ENCODE measurements at regions not wholly inside any gene's neighbourhood (a gene's known extent, or its start where the extent isn't known, plus 50 kb on each side); places are given as distances from the start of the nearest gene placed in this dataset.

DNA sequence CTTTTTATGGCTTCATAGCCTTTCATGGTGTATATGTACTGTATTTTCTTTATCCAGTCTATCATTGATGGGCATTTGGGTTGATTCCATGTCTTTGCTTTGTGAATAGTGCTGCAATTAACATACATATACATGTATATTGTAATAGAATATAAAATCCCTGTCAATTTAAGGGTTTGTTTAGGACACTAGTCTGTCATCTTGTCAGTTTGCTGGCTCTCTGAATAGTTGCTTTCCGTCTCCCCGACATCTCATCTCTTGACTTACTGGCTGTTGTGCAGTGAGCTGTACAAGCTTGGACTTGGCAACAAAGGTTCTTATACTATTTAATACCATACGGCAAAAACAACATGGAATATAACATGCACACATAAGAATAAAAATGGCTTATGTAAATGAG lies 1487.5 kb downstream of the LRRC4C start:
- Histone ChIP-seq H3K4me1 (ENCODE audit: insufficient read depth, low read length) (no peaks in the 10 kb centered on the region), H3K9me3 (ENCODE audit: control insufficient read depth, insufficient read depth, low read length) (no peaks in the 10 kb centered on the region), H3K36me3 (ENCODE audit: insufficient read depth, low read length) (no peaks in the 10 kb centered on the region), H3K9ac (ENCODE audit: low read depth, low read length) (no peak overlapping the region)

DNA sequence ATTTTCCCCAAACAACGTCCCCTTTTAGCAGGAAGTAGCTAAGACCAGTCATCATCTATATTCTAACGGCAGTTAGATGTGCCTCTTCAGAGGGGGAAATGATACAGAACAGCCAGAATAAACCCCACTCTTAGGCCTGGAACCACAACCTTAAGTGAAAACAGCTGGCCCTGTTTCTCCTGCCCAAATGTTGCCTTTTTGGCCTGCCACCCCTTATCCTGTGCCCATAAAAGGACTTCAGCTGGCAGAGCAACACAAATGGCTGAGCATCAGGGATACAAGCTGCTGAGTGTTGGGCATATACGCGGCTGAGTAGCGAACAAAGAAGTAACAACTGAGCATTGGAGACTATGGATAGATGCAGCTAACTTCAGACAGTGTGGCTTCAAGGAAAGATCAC lies 1491.4 kb downstream of the LRRC4C start:
- peaks cover 4% of the 10 kb centered on the region; the same call in 1 of the 2 replicates for H3K9me3 ChIP-seq (ENCODE audit: control insufficient read depth, insufficient read depth, low read length)

DNA sequence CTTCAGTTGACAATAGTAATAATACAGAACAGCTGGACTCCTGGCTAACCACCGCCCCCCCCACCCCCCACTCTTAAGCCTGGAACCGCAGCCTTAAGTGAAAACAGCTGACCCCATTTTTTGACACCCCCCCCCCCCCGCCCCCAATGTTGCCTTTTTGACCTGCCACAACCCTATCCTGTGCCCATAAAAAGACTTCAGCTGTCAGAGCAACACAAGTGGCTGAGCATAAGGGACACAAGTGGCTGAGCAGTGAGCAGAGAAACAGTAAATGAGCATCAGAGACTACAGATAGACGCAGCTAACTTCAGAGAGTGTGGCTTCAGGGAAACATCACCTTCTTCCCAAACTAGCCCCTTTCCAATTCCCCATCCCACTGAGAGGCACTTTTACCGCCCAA lies 1493.8 kb downstream of the LRRC4C start:
- Histone ChIP-seq H3K36me3 (ENCODE audit: insufficient read depth, low read length) (no peaks in the 10 kb centered on the region), H3K9me3 (ENCODE audit: control insufficient read depth, insufficient read depth, low read length) (peaks cover 4% of the 10 kb centered on the region; the same call in 1 of the 2 replicates), H3K4me1 (ENCODE audit: insufficient read depth, low read length) (no peaks in the 10 kb centered on the region), H3K9ac (ENCODE audit: low read depth, low read length) (no peak overlapping the region)

More for the DNA sequence above, 1491.4 kb downstream of the LRRC4C start:
- Histone ChIP-seq H3K9ac (ENCODE audit: low read depth, low read length) (no peak overlapping the region), H3K4me1 (ENCODE audit: insufficient read depth, low read length) (no peaks in the 10 kb centered on the region), H3K36me3 (ENCODE audit: insufficient read depth, low read length) (no peaks in the 10 kb centered on the region)

DNA sequence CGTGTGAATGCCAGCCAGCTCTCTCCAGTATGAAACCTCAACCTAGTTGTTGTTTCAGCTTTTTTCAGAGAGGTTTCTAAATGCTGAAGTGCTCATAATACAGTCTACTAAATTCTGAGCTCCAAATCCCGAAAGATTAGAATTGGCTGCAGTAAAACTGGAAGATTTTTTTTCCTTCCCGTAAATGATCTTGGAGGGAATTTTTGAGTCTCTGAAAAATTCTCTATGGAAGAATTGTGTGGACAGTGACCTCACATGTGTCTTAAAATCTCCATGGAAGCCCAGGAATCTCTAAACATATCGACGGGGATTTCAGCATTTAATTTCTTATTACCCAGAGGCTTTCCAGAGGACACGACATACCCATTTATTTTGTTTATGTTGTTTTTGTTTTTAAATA lies 1499.2 kb downstream of the LRRC4C start:
- Histone ChIP-seq H3K9ac (ENCODE audit: low read depth, low read length) (no peak overlapping the region), H3K36me3 (ENCODE audit: insufficient read depth, low read length) (no peaks in the 10 kb centered on the region), H3K4me1 (ENCODE audit: insufficient read depth, low read length) (no peaks in the 10 kb centered on the region), H3K9me3 (ENCODE audit: control insufficient read depth, insufficient read depth, low read length) (no peaks in the 10 kb centered on the region)

DNA sequence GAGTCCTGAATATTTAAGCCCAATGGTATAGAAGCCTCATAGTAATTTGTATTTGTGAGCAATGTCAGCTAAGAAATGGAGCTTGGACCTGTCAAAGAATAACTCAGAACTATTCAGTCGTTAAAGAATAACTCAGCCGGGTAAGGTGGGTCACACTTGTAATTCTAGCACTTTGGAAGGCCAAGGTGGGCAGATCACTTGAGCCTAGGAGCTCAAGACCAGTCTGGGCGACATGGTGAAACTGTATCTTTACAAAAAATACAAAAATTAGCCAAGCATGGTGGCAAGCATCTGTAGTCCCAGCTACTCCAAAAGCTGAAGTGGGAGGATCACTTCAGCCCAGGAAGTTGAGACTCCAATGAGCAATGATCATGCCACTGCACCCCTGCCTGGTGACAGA lies 1526.5 kb downstream of the LRRC4C start:
- H3K4me1 ChIP-seq (ENCODE audit: insufficient read depth, low read length), result no peaks in the 10 kb centered on the region
- H3K36me3 ChIP-seq (ENCODE audit: insufficient read depth, low read length), result no peaks in the 10 kb centered on the region
- no peaks in the 10 kb centered on the region for H3K9me3 ChIP-seq (ENCODE audit: control insufficient read depth, insufficient read depth, low read length)
- no peak overlapping the region for H3K9ac ChIP-seq (ENCODE audit: low read depth, low read length)

DNA sequence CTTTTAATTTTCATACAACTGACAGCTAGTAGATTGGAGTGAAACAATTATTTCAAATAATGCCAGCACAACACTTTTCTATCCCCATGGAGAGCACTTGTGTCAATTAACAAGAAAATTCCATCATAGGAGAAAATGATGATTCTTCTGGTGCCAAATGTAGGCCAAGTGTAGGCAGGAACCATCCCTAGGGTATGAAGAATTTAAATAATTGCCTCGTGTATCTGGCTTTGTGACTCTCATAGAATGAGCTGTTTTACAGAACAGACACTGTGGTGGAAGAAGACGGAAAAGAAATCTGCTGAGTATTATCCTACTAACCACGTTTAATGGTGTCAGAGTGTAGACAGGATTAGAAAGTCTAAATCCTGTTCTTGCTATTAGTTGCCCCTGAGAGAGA lies 1542.2 kb downstream of the LRRC4C start:
- no peaks in the 10 kb centered on the region for H3K4me1 ChIP-seq (ENCODE audit: insufficient read depth, low read length)
- no peak overlapping the region for H3K9ac ChIP-seq (ENCODE audit: low read depth, low read length)
- no peaks in the 10 kb centered on the region; the same call in 1 of the 2 replicates for H3K9me3 ChIP-seq (ENCODE audit: control insufficient read depth, insufficient read depth, low read length)
- H3K36me3 ChIP-seq (ENCODE audit: insufficient read depth, low read length), result no peaks in the 10 kb centered on the region

DNA sequence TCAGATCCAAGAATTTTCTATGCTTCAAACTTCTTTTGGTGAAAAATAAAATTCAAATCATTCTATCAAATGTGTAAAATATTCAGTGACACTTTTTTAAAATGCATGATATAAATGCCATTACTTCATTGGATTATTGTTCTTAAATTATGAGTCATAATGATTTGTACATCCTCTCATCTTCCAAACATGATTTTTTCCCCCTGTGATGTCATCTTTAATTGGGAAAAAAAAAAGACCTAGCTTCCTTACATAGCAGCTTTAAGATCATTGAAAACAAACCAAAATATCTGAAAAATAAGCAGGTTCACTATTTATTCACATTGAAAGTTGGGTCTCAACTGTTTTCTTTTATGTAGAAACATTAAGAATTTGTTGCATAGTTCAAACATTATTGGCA lies 1549.4 kb downstream of the LRRC4C start:
- no peaks in the 10 kb centered on the region for H3K9me3 ChIP-seq (ENCODE audit: control insufficient read depth, insufficient read depth, low read length)

DNA sequence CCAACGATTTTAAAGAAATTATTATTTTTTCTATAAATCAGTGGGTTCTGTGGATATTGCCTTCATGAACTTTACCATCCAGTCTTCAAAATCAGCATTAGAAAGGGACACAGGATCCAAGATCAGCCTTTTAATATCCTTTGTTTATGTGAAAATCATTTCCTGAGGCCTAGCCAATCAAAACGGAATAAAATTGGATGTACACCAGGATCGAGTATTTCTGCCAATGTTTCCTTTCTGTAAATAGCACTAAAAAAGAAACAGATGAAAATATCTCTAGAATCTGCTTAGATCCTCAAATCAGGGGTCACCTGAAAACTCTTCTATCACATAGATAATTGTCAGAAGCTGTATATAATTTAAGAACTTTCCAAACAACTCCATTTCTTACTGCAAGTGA lies 1598.5 kb downstream of the LRRC4C start:
- H3K36me3 ChIP-seq (ENCODE audit: insufficient read depth, low read length), result no peaks in the 10 kb centered on the region
- H3K9me3 ChIP-seq (ENCODE audit: control insufficient read depth, insufficient read depth, low read length), result no peaks in the 10 kb centered on the region; the same call in 1 of the 2 replicates
- H3K4me1 ChIP-seq (ENCODE audit: insufficient read depth, low read length), result no peaks in the 10 kb centered on the region
- no peak overlapping the region for H3K9ac ChIP-seq (ENCODE audit: low read depth, low read length)

More for the DNA sequence above, 1549.4 kb downstream of the LRRC4C start:
- Histone ChIP-seq H3K9ac (ENCODE audit: low read depth, low read length) (no peak overlapping the region), H3K4me1 (ENCODE audit: insufficient read depth, low read length) (no peaks in the 10 kb centered on the region), H3K36me3 (ENCODE audit: insufficient read depth, low read length) (no peaks in the 10 kb centered on the region)

DNA sequence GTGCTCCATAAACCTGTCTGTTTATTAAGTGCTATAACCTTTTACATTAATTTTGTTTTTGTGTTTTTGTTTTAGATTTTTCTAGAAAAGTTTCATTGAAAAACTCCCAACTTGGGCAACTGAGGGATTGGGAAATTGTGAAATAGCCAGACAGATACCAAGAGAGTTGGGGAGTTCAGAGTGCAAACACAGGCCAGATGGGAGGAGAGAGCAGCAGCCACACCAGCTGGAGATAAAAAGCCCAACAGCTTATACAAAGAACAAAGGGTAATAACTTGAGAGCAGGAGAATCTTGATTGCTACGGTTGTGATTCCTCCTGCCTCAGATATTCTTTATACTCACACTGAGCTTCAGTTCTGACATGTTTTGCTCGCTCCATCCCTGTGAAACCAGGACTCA lies 1642.2 kb downstream of the LRRC4C start:
- Histone ChIP-seq H3K36me3 (ENCODE audit: insufficient read depth, low read length) (no peaks in the 10 kb centered on the region; the same call in 1 of the 2 replicates), H3K9me3 (ENCODE audit: control insufficient read depth, insufficient read depth, low read length) (0 out of 2 replicates have a peak, but pooled peaks cover 2% of the 10 kb centered on the region), H3K9ac (ENCODE audit: low read depth, low read length) (no peak overlapping the region), H3K4me1 (ENCODE audit: insufficient read depth, low read length) (no peaks in the 10 kb centered on the region)

DNA sequence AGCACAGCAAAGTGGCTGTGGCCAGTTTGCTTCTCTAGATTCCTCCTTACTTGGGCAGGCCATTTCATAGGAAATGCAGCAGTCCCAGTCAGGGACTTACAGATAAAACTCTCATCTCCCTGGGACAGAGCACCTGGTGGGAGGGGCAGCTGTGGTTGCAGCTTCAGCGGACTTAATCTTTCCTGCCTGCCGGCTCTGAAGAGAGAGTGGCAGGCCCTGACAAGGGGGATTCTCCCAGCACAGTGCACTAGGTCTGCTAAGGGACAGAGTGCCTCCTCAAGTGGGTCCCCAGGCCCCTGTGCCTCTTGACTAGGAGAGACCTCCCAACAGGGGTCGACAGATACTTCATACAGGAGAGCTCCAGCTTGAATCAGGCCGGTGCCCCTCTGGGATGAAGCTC lies 1649.1 kb downstream of the LRRC4C start:
- H3K9ac ChIP-seq (ENCODE audit: low read depth, low read length), result no peak overlapping the region
- H3K36me3 ChIP-seq (ENCODE audit: insufficient read depth, low read length), result no peaks in the 10 kb centered on the region
- no peaks in the 10 kb centered on the region for H3K4me1 ChIP-seq (ENCODE audit: insufficient read depth, low read length)
- 0 out of 2 replicates have a peak, but pooled peaks cover 2% of the 10 kb centered on the region for H3K9me3 ChIP-seq (ENCODE audit: control insufficient read depth, insufficient read depth, low read length)

DNA sequence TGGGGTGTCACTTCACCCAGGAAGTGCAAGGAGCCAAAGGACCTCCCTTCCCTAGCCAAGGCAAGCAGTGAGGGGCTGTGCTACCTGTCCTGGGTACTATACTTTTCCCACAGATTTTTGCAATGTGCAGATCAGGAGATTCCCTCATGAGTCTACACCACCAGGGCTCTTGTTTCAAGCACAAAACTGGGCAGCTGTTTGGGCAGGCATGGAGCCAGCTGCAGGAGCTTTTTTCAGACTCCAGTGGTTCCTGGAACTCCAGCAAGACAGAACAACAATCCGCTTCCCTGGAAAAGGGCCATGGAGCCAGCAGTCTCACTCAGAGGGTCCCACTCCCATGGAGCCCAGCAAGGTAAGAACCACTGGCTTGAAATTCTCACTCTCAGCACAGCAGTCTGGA lies 1649.6 kb downstream of the LRRC4C start:
- H3K9me3 ChIP-seq (ENCODE audit: control insufficient read depth, insufficient read depth, low read length), result 0 out of 2 replicates have a peak, but pooled peaks cover 2% of the 10 kb centered on the region
- no peaks in the 10 kb centered on the region for H3K4me1 ChIP-seq (ENCODE audit: insufficient read depth, low read length)
- no peak overlapping the region for H3K9ac ChIP-seq (ENCODE audit: low read depth, low read length)
- H3K36me3 ChIP-seq (ENCODE audit: insufficient read depth, low read length), result no peaks in the 10 kb centered on the region

DNA sequence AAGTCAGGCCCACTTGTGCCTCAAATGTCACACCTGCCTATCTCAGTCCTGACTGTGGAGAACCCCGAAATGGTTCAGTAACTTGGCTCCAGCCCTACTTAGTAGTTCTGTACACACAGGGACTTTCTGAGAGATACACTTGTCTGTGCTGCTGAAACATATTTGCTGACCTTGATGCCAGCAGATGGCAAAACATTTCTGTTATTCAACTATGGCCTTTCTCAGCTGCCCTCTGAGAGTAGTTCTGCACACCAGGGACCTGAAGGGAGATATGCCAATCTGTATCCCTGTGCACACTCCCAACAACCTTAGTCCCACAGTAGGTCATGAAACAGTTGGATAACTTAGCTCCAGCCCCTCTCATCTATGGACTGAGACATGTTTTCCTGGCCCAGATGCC lies 1651.5 kb downstream of the LRRC4C start:
- H3K4me1 ChIP-seq (ENCODE audit: insufficient read depth, low read length), result no peaks in the 10 kb centered on the region
- H3K9ac ChIP-seq (ENCODE audit: low read depth, low read length), result no peak overlapping the region
- H3K9me3 ChIP-seq (ENCODE audit: control insufficient read depth, insufficient read depth, low read length), result 0 out of 2 replicates have a peak, but pooled peaks cover 2% of the 10 kb centered on the region
- no peaks in the 10 kb centered on the region for H3K36me3 ChIP-seq (ENCODE audit: insufficient read depth, low read length)

DNA sequence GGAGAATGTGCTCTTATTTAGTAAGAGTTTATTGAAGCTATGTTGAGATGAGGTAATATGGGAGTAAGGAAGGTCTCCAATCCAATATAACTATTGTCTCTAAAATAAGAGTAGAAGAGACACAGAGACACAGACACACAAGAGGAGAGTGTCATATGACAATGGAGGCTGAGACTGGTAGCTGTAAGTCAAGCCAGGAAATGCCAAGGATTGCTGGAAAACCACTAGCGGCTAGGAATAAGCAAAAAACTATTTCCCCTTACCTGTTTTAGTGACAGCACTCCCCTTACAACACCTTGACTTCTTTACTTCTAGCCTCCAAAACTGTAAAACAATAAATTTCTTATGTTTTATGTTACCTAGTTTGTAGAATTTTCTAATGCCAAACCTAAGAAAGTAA lies 1652.8 kb downstream of the LRRC4C start:
- H3K4me1 ChIP-seq (ENCODE audit: insufficient read depth, low read length), result no peaks in the 10 kb centered on the region
- no peaks in the 10 kb centered on the region for H3K36me3 ChIP-seq (ENCODE audit: insufficient read depth, low read length)
- H3K9ac ChIP-seq (ENCODE audit: low read depth, low read length), result no peak overlapping the region
- H3K9me3 ChIP-seq (ENCODE audit: control insufficient read depth, insufficient read depth, low read length), result no peaks in the 10 kb centered on the region

DNA sequence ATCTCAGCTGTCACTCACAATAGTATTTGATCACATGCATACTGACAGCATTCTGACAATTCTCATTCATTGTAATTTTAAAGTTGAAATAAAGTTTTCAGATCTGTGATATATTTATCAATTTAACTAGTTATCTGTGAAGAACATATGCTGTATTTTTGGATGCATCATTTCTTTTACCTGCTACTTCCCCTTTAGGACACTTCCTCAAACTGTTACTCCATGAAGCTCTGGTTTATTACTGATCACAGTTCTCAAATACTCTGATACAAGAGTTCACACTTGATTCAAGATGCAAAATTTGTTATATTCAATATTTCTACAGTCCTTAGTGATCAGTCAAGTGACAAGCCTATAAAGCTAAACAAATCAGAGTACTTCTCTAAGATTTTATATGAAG lies 1655.2 kb downstream of the LRRC4C start:
- H3K36me3 ChIP-seq (ENCODE audit: insufficient read depth, low read length), result no peaks in the 10 kb centered on the region
- H3K4me1 ChIP-seq (ENCODE audit: insufficient read depth, low read length), result no peaks in the 10 kb centered on the region

DNA sequence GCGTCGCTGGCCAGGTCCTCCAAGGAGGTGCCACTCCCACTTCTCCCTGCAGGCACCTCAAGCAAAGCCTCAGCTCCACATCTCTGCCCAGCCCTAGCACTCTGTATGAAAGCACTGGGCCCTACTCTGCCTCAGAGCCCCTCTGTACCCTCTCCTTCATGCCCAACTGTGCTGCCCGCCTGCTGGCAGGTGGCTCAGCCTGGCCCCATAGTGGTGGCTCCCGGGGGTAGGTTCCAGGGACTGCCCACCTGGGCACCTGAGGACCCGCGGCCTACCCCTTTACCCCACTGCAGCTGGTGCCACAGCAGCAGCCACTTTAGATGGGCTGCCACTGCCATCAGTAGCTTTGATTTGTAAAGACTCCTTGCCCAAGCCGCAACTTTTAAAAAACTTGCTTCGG lies 1672.8 kb downstream of the LRRC4C start:
- no peak overlapping the region for H3K9ac ChIP-seq (ENCODE audit: low read depth, low read length)
- no peaks in the 10 kb centered on the region for H3K36me3 ChIP-seq (ENCODE audit: insufficient read depth, low read length)
- H3K4me1 ChIP-seq (ENCODE audit: insufficient read depth, low read length), result no peaks in the 10 kb centered on the region
- H3K9me3 ChIP-seq (ENCODE audit: control insufficient read depth, insufficient read depth, low read length), result no peaks in the 10 kb centered on the region

More for the DNA sequence above, 1655.2 kb downstream of the LRRC4C start:
- Histone ChIP-seq H3K9me3 (ENCODE audit: control insufficient read depth, insufficient read depth, low read length) (no peaks in the 10 kb centered on the region), H3K9ac (ENCODE audit: low read depth, low read length) (no peak overlapping the region)

DNA sequence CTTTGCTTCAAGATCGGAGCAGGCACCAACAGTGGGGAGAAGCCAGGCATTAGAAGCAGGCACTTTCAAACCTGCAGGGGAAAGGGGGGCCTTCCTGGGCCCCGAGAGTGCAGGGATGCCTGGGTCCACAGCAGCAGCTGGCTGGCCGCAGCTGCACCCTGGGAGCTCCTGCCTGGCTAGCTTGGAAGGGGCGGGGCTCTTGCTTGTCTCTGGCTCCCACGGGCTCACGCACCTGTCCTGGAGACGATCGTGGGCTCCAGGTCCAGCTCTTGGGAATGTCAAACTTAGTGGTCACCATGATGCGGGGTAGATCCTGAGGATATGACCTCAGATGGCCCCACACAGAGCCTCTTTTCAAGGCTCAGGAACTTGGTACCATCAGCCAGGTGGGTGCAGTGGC lies 1673.2 kb downstream of the LRRC4C start:
- H3K9me3 ChIP-seq (ENCODE audit: control insufficient read depth, insufficient read depth, low read length), result no peaks in the 10 kb centered on the region
- H3K36me3 ChIP-seq (ENCODE audit: insufficient read depth, low read length), result no peaks in the 10 kb centered on the region
- H3K4me1 ChIP-seq (ENCODE audit: insufficient read depth, low read length), result no peaks in the 10 kb centered on the region
- no peak overlapping the region for H3K9ac ChIP-seq (ENCODE audit: low read depth, low read length)

All from ES-I3 (cell line).